GM12873 (cell line): ENCODE measurements at regions not wholly inside any gene's neighbourhood (a gene's known extent, or its start where the extent isn't known, plus 50 kb on each side); places are given as distances from the start of the nearest gene placed in this dataset.
A peak's percentile ranks its signal among the peaks of the same experiment; 100 is the strongest.

Experiments used
- CTCF ChIP-seq: IDR thresholded peaks from 2 replicates; pipeline ENCODE4 v1.5.1; 2012; ENCODE audit warnings: low read depth, mild to moderate bottlenecking, moderate library complexity, low read length, control low read depth; ENCODE audit not compliant: insufficient read depth; ENCODE audit errors: missing control alignments

GRCh38 chr1:88595355-88596002, 88.6 kb upstream of the PKN2 start:
- TF ChIP-seq CTCF = peak; percentile 51

- TF ChIP-seq CTCF = peak; percentile 65
Observed at GRCh38 chr1:88608139-88608943, 75.7 kb upstream of the PKN2 start.

GRCh38 chr1:88609051-88609450, 75.0 kb upstream of the PKN2 start:
- no peak for TF ChIP-seq CTCF

GRCh38 chr1:88610687-88611086, 73.4 kb upstream of the PKN2 start:
- no peak for TF ChIP-seq CTCF

GRCh38 chr1:88612292-88612691, 71.8 kb upstream of the PKN2 start:
- TF ChIP-seq CTCF = no peak

GRCh38 chr1:88612773-88613172, 71.3 kb upstream of the PKN2 start:
- TF ChIP-seq CTCF = no peak

- no peak for TF ChIP-seq CTCF
Observed at GRCh38 chr1:88618331-88618730, 65.7 kb upstream of the PKN2 start.
